BLaER1 treated with 17β-estradiol and CSF1 and Interleukin-3, amounts not matched to agents 10 nM and 100 nM (cell line): ENCODE measurements at regions not wholly inside any gene's neighbourhood (a gene's known extent, or its start where the extent isn't known, plus 50 kb on each side); places are given as distances from the start of the nearest gene placed in this dataset.

Experiments used
- H3K27ac ChIP-seq, 11 experiments: shearing (Covaris generic); formaldehyde crosslinking; 2 replicates each; pipeline ENCODE4 v1.8.1; 2022
- H3K27me3 ChIP-seq, 11 experiments: shearing (Covaris generic); formaldehyde crosslinking; 2 replicates each; pipeline ENCODE4 v1.8.1; 2022
- H3K36me3 ChIP-seq, 11 experiments: shearing (Covaris generic); formaldehyde crosslinking; 2 replicates each; pipeline ENCODE4 v1.8.1; 2022
- H3K4me1 ChIP-seq, 10 experiments: shearing (Covaris generic); formaldehyde crosslinking; 2 replicates each; pipeline ENCODE4 v1.8.1; 2022
- H3K4me2 ChIP-seq, 11 experiments: shearing (Covaris generic); formaldehyde crosslinking; 2 replicates each; pipeline ENCODE4 v1.8.1; 2022
- H3K4me3 ChIP-seq, 10 experiments: shearing (Covaris generic); formaldehyde crosslinking; 2 replicates each; pipeline ENCODE4 v1.8.1; 2022
- H3K9ac ChIP-seq, 11 experiments: shearing (Covaris generic); formaldehyde crosslinking; 2 replicates each; pipeline ENCODE4 v1.8.1; 2022
- H3K9me3 ChIP-seq, 11 experiments: shearing (Covaris generic); formaldehyde crosslinking; replicated peaks in 1 of 11; 2 replicates each; pipeline ENCODE4 v1.8.1; 2022
- H4K20me1 ChIP-seq, 11 experiments: shearing (Covaris generic); formaldehyde crosslinking; 2 replicates each; pipeline ENCODE4 v1.8.1; 2022
- Cebpa-rat ChIP-seq, 11 experiments: shearing (Covaris generic); IDR thresholded peaks; 2 replicates each; pipeline ENCODE4 v1.8.1; 2022

- Histone ChIP-seq H3K4me2 (no peak overlapping the region), H3K9ac (no peak overlapping the region), H3K27me3 (no peaks in the 10 kb centered on the region), H3K4me3 (no peak overlapping the region), H3K9me3 (no peaks in the 10 kb centered on the region), H4K20me1 (no peaks in the 10 kb centered on the region), H3K27ac (no peak overlapping the region), H3K4me1 (no peaks in the 10 kb centered on the region), H3K36me3 (no peaks in the 10 kb centered on the region)
- TF ChIP-seq Cebpa-rat (IDR thresholded peaks at IDR 0.05): no peak
Measured at GRCh38 chr5:171697221-171698102, 88.2 kb upstream of the SMIM23 start.

- no peak overlapping the region for H3K9ac ChIP-seq
- H3K27me3 ChIP-seq: no peaks in the 10 kb centered on the region
- no peak overlapping the region for H3K4me2 ChIP-seq
- TF ChIP-seq Cebpa-rat (IDR thresholded peaks at IDR 0.05): no peak
- H4K20me1 ChIP-seq: no peaks in the 10 kb centered on the region
- H3K4me3 ChIP-seq: no peak overlapping the region
- no peak overlapping the region for H3K27ac ChIP-seq
- H3K36me3 ChIP-seq: no peaks in the 10 kb centered on the region
- H3K4me1 ChIP-seq: no peaks in the 10 kb centered on the region
- H3K9me3 ChIP-seq: no peaks in the 10 kb centered on the region
Measured at GRCh38 chr5:171700318-171700912, 85.2 kb upstream of the SMIM23 start.

DNA sequence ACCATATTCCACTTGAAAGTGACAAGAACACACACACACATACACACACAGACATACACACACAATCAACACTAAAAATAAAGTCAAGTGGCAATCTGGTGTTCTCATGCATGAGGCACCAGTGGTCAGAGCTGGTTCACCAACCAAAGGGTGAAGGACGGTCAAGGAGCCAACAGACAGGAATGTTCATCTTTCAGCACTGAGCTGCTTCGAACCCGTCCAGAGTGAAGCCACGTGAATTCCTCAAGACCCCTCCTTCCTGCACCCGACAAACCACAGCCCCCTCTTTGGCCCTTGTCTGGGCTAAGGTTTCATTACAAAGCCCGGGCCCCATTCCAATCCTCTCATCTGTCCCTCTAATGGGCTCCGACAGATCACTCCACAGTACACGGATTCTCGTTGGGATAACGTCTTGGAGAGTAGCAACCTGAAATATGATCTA, 84.5 kb upstream of the SMIM23 start:
- H3K27me3 ChIP-seq: no peaks in the 10 kb centered on the region
- no peaks in the 10 kb centered on the region for H3K9me3 ChIP-seq
- no peaks in the 10 kb centered on the region for H3K36me3 ChIP-seq
- no peak overlapping the region for H3K9ac ChIP-seq
- H3K4me3 ChIP-seq: no peak overlapping the region
- no peak overlapping the region for H3K4me2 ChIP-seq
- H3K4me1 ChIP-seq: no peaks in the 10 kb centered on the region
- TF ChIP-seq Cebpa-rat (IDR thresholded peaks at IDR 0.05): no peak
- H4K20me1 ChIP-seq: no peaks in the 10 kb centered on the region
- H3K27ac ChIP-seq: no peak overlapping the region

- H3K27me3 ChIP-seq: no peaks in the 10 kb centered on the region
- H3K36me3 ChIP-seq: no peaks in the 10 kb centered on the region
- no peak overlapping the region for H3K27ac ChIP-seq
- H4K20me1 ChIP-seq: no peaks in the 10 kb centered on the region
- no peak for TF ChIP-seq Cebpa-rat (IDR thresholded peaks at IDR 0.05)
- H3K4me1 ChIP-seq: peaks cover 0 to 5% (median under 1%) of the 10 kb centered on the region in 10 experiments; a peak in 7 of 20 replicates
- H3K4me2 ChIP-seq: no peak overlapping the region
- H3K9ac ChIP-seq: no peak overlapping the region
- H3K9me3 ChIP-seq: no peaks in the 10 kb centered on the region
- no peak overlapping the region for H3K4me3 ChIP-seq
Measured at GRCh38 chr5:171702135-171702770, 83.4 kb upstream of the SMIM23 start.

DNA sequence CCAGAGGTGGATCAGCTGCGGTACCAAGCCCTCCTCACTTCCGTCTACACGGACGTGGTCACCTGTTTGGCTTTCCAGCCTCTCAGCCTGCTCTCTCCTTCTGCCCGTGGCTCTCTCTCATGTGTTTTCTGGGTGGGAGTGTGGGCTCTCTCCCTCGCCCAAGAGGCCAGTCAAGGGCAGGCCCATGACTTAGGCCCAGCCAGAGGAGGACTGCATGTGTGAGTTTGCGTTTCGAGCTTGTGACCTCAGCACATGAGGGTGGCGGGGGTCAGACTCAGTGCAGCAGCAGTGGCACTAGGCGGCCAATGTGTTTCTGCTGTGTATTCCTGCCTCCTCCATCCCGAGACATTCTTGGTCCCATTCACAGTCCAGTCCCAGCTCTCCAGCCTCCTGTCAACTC, 82.5 kb upstream of the SMIM23 start:
- Histone ChIP-seq H4K20me1 (no peaks in the 10 kb centered on the region), H3K36me3 (no peaks in the 10 kb centered on the region), H3K4me1 (peaks cover 0 to 14% (median 5%) of the 10 kb centered on the region in 10 experiments; a peak in 12 of 20 replicates), H3K4me3 (no peak overlapping the region), H3K27me3 (no peaks in the 10 kb centered on the region), H3K27ac (no peak overlapping the region), H3K9me3 (no peaks in the 10 kb centered on the region), H3K4me2 (no peak overlapping the region), H3K9ac (no peak overlapping the region)
- no peak for TF ChIP-seq Cebpa-rat (IDR thresholded peaks at IDR 0.05)

GRCh38 chr5:171705036-171705435, 80.6 kb upstream of the SMIM23 start:
- H3K36me3 ChIP-seq: no peaks in the 10 kb centered on the region
- no peaks in the 10 kb centered on the region for H3K27me3 ChIP-seq
- H4K20me1 ChIP-seq: no peaks in the 10 kb centered on the region
- no peak overlapping the region for H3K4me3 ChIP-seq
- peaks cover 0 to 25% (median 11%) of the 10 kb centered on the region in 10 experiments; a peak in 12 of 20 replicates for H3K4me1 ChIP-seq
- TF ChIP-seq Cebpa-rat (IDR thresholded peaks at IDR 0.05): no peak
- no peaks in the 10 kb centered on the region for H3K9me3 ChIP-seq
- H3K9ac ChIP-seq: no peak overlapping the region
- H3K27ac ChIP-seq: no peak overlapping the region
- H3K4me2 ChIP-seq: no peak overlapping the region

GRCh38 chr5:171705830-171706468, 79.7 kb upstream of the SMIM23 start:
- no peak for TF ChIP-seq Cebpa-rat (IDR thresholded peaks at IDR 0.05)
- Histone ChIP-seq H3K4me2 (no peak overlapping the region), H3K4me1 (peaks cover 0 to 33% (median 19%) of the 10 kb centered on the region in 10 experiments; a peak in 12 of 20 replicates), H4K20me1 (no peaks in the 10 kb centered on the region), H3K9ac (no peak overlapping the region), H3K27me3 (no peaks in the 10 kb centered on the region), H3K4me3 (no peak overlapping the region), H3K9me3 (no peaks in the 10 kb centered on the region), H3K27ac (no peak overlapping the region), H3K36me3 (no peaks in the 10 kb centered on the region)

DNA sequence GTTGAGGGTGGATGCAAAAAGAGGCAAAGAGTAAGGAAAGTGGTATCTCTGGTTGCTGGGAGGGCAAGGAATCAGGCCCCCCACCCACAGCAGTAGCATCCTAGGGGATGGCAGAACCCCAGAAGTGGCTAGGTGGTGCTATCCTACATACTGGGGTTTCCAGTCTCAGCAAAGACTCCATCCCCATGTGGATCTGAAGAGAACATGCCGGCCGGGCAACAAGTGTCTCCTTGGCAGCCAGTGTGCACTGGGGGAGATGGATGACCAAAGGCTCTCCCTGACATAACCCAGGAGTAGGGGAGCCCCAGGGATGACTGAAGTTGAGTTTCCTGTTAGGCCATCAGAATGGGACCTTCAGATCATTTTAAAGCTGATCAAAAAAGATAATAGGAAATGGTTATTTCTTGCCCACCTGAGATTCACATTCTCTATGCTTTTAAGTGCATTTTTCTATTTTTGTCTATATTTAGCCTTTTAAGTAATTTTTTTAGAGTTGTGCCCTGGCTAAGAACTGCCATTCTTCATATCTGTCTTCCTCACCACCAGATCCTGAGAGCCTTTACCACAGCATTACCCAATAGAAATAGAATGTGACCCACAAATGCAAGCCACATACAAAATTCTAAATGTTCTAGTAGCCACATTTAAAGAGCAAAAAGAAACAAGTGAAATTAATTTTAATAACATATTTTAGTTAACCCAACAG, 78.7 kb upstream of the SMIM23 start:
- no peaks in the 10 kb centered on the region for H3K27me3 ChIP-seq
- no peaks in the 10 kb centered on the region for H3K36me3 ChIP-seq
- peaks cover 0 to 33% (median 19%) of the 10 kb centered on the region in 10 experiments; a peak in 12 of 20 replicates for H3K4me1 ChIP-seq
- no peak for TF ChIP-seq Cebpa-rat (IDR thresholded peaks at IDR 0.05)
- H3K9me3 ChIP-seq: no peaks in the 10 kb centered on the region
- no peak overlapping the region for H3K4me3 ChIP-seq
- H3K4me2 ChIP-seq: peak overlapping the region in 2 of 11 experiments; percentile 22 to 61; a peak in 3 of 22 replicates
- no peak overlapping the region for H3K27ac ChIP-seq
- no peaks in the 10 kb centered on the region for H4K20me1 ChIP-seq
- no peak overlapping the region for H3K9ac ChIP-seq
